Mucosa of descending colon (tissue), 3 donors: ENCODE measurements at regions not wholly inside any gene's neighbourhood (a gene's known extent, or its start where the extent isn't known, plus 50 kb on each side); places are given as distances from the start of the nearest gene placed in this dataset.

ENCODE experiments used
- ATAC-seq: fragments of 200-7000 bp; cut with Tn5 transposase; one replicate; pipeline ENCODE4 v1.9.1; 2020; ENCODE audit warnings: mild to moderate bottlenecking, moderate library complexity
- DNase-seq, 3 donors: peaks; one replicate each; pipeline ENCODE4 v3.0.0-alpha.2; 2020
- H3K36me3 ChIP-seq: fragments of 200-600 bp; one replicate; pipeline ENCODE4 v1.8.0; 2021; ENCODE audit warnings: low read depth, mild to moderate bottlenecking
- H3K4me1 ChIP-seq: fragments of 200-600 bp; one replicate; pipeline ENCODE4 v1.8.0; 2021; ENCODE audit warnings: low read depth, mild to moderate bottlenecking
- H3K4me3 ChIP-seq: fragments of 200-600 bp; one replicate; pipeline ENCODE4 v1.8.0; 2021; ENCODE audit warnings: mild to moderate bottlenecking
- H3K9me3 ChIP-seq: fragments of 200-600 bp; one replicate; pipeline ENCODE4 v1.8.0; 2021; ENCODE audit warnings: mild to moderate bottlenecking
- CTCF ChIP-seq: fragments of 200-600 bp; IDR thresholded peaks from one replicate; pipeline ENCODE4 v1.8.0; 2022; ENCODE audit warnings: antibody characterized with exemption, mild to moderate bottlenecking
- intact Hi-C, 2 donors: fragments of 100-400 bp; cut with DNase I in 1 of 2; cut with micrococcal nuclease in 1 of 2; formaldehyde crosslinking; loops; one replicate each; pipeline versions ENCODE4 v1.11.0 to v1.11.1; 2022; cut with DNase I, micrococcal nuclease
- donor health status: DM: no; HTN: no; CAD: no; lungs with moderate emphysema.
- donor health status: DM: no; HTN: no; CAD: no.
- donor health status: DM: no; HTN: yes; CAD: no.

- TF ChIP-seq CTCF = no peak
- no peak for ATAC-seq
- DNase-seq = no peak
- Histone ChIP-seq H3K4me1 (no peaks in the 10 kb centered on the region), H3K36me3 (no peaks in the 10 kb centered on the region), H3K9me3 (no peaks in the 10 kb centered on the region), H3K4me3 (no peak overlapping the region)
- intact Hi-C loops = no loop called here
Observed at GRCh38 chr6:112665114-112665513, 318.0 kb downstream of the RFPL4B start.

- Histone ChIP-seq H3K36me3 (no peaks in the 10 kb centered on the region), H3K4me3 (no peak overlapping the region), H3K4me1 (no peaks in the 10 kb centered on the region), H3K9me3 (no peaks in the 10 kb centered on the region)
- ATAC-seq (no peak), DNase-seq (no peak)
- intact Hi-C loops = no loop called here
- TF ChIP-seq CTCF = no peak
Observed at GRCh38 chr6:112665815-112666214, 318.7 kb downstream of the RFPL4B start.

- no peaks in the 10 kb centered on the region for H3K36me3 ChIP-seq
- intact Hi-C loops = no loop called here
- TF ChIP-seq CTCF = no peak
- ATAC-seq = no peak
- H3K4me3 ChIP-seq = no peak overlapping the region
- no peaks in the 10 kb centered on the region for H3K9me3 ChIP-seq
- no peaks in the 10 kb centered on the region for H3K4me1 ChIP-seq
- DNase-seq = no peak
Observed at GRCh38 chr6:112667427-112667826, 320.3 kb downstream of the RFPL4B start.

GRCh38 chr6:112680091-112680490 lies 333.0 kb downstream of the RFPL4B start:
- H3K4me3 ChIP-seq = no peak overlapping the region
- ATAC-seq (no peak), DNase-seq (no peak)
- intact Hi-C loops = no loop called here
- H3K4me1 ChIP-seq = no peaks in the 10 kb centered on the region
- H3K36me3 ChIP-seq = no peaks in the 10 kb centered on the region
- no peak for TF ChIP-seq CTCF
- H3K9me3 ChIP-seq = no peaks in the 10 kb centered on the region

GRCh38 chr6:112682071-112682470 lies 334.9 kb downstream of the RFPL4B start:
- intact Hi-C loops = no loop called here
- Histone ChIP-seq H3K9me3 (no peaks in the 10 kb centered on the region), H3K4me1 (no peaks in the 10 kb centered on the region), H3K36me3 (no peaks in the 10 kb centered on the region), H3K4me3 (no peak overlapping the region)
- TF ChIP-seq CTCF = no peak
- DNase-seq (no peak), ATAC-seq (no peak)

GRCh38 chr6:112683106-112683505 lies 336.0 kb downstream of the RFPL4B start:
- intact Hi-C loops = no loop called here
- Histone ChIP-seq H3K4me3 (no peak overlapping the region), H3K4me1 (no peaks in the 10 kb centered on the region), H3K36me3 (no peaks in the 10 kb centered on the region), H3K9me3 (no peaks in the 10 kb centered on the region)
- TF ChIP-seq CTCF = no peak
- DNase-seq (no peak), ATAC-seq (no peak)
